Testis (tissue), 2 donors: ENCODE measurements at regions not wholly inside any gene's neighbourhood (a gene's known extent, or its start where the extent isn't known, plus 50 kb on each side); places are given as distances from the start of the nearest gene placed in this dataset.

Experiments used
- DNase-seq: peaks from one replicate; pipeline ENCODE4 v3.0.0-alpha.2; 2019
- H3K27ac ChIP-seq, 2 donors: fragments of 200-600 bp; sonication (generic); one replicate each; pipeline ENCODE4 v1.5.1; 2019
- H3K27me3 ChIP-seq: fragments of 200-600 bp; sonication (generic); one replicate; pipeline ENCODE4 v1.5.1; 2019
- H3K36me3 ChIP-seq: fragments of 200-600 bp; sonication (generic); one replicate; pipeline ENCODE4 v1.5.1; 2017; ENCODE audit warnings: low read depth; ENCODE audit errors: missing control alignments
- H3K4me1 ChIP-seq: fragments of 200-600 bp; sonication (generic); one replicate; pipeline ENCODE4 v1.5.1; 2019
- H3K4me3 ChIP-seq, 2 donors: fragments of 200-600 bp; sonication (generic); one replicate each; pipeline ENCODE4 v1.5.1; 2017 to 2019
- H3K9me3 ChIP-seq: fragments of 200-600 bp; sonication (generic); one replicate; pipeline ENCODE4 v1.5.1; 2017
- CTCF ChIP-seq, 3 experiments: fragments of 450-650 bp in 2 of 3; fragments of 200-600 bp in 1 of 3; sonication (generic) in 1 of 3; IDR thresholded peaks; one replicate each; pipeline ENCODE4 v1.5.1; 2016 to 2019; ENCODE audit warnings: antibody characterized with exemption in 3 of 3, mild to moderate bottlenecking in 2 of 3, moderate library complexity in 1 of 3
- POLR2A ChIP-seq: fragments of 450-650 bp; IDR thresholded peaks from one replicate; pipeline ENCODE4 v1.6.1; 2017; ENCODE audit warnings: antibody characterized with exemption, mild to moderate bottlenecking, moderate library complexity
- WGBS, 2 donors: methylation state at CpG; one replicate each; pipeline ENCODE4 v1.1.5; 2018; 5-methylcytosine and 5-hydroxymethylcytosine counted together
- intact Hi-C: fragments of 100-400 bp; cut with DNase I; formaldehyde crosslinking; loops from one replicate; pipeline ENCODE4 v1.15.1; 2023; ENCODE audit warnings: low total_unique reads

- 72 to 75% methylated on average over 4 of the region's 4 CpGs for WGBS, 2 donors
- H3K4me3 ChIP-seq, result no peak overlapping the region
Observed at GRCh38 chr14:49494836-49495235, 91.3 kb downstream of the RPS29 start.

GRCh38 chr14:49493557-49493956 is 92.6 kb downstream of the RPS29 start:
- intact Hi-C loops, result no loop called here
- DNase-seq, result no peak
- H3K4me1 ChIP-seq, result no peaks in the 10 kb centered on the region
- H3K9me3 ChIP-seq, result no peaks in the 10 kb centered on the region
- H3K27ac ChIP-seq, result no peak overlapping the region
- no peaks in the 10 kb centered on the region for H3K36me3 ChIP-seq
- TF ChIP-seq POLR2A (no peak), CTCF (IDR thresholded peaks at IDR 0.05) (no peak)
- no peaks in the 10 kb centered on the region for H3K27me3 ChIP-seq
- WGBS, 2 donors, result 57 to 64% methylated on average over 3 of the region's 3 CpGs
- no peak overlapping the region for H3K4me3 ChIP-seq

More at GRCh38 chr14:49494836-49495235, 91.3 kb downstream of the RPS29 start:
- TF ChIP-seq CTCF (IDR thresholded peaks at IDR 0.05) (no peak), POLR2A (no peak)
- H3K9me3 ChIP-seq, result no peaks in the 10 kb centered on the region
- no peak overlapping the region for H3K27ac ChIP-seq
- DNase-seq, result no peak
- H3K36me3 ChIP-seq, result no peaks in the 10 kb centered on the region
- no peaks in the 10 kb centered on the region for H3K27me3 ChIP-seq
- no peaks in the 10 kb centered on the region for H3K4me1 ChIP-seq
- intact Hi-C loops, result no loop called here

- TF ChIP-seq POLR2A, result no peak
- TF ChIP-seq CTCF (IDR thresholded peaks at IDR 0.05), result no peak
- Histone ChIP-seq H3K27me3 (no peaks in the 10 kb centered on the region), H3K9me3 (no peaks in the 10 kb centered on the region), H3K4me1 (no peaks in the 10 kb centered on the region), H3K36me3 (no peaks in the 10 kb centered on the region), H3K27ac (no peak overlapping the region), H3K4me3 (no peak overlapping the region)
- intact Hi-C loops, result no loop called here
- WGBS, 2 donors, result 60 to 65% methylated on average over 3 of the region's 3 CpGs
- DNase-seq, result no peak
Observed at GRCh38 chr14:49492151-49492550, 94.0 kb downstream of the RPS29 start.

GRCh38 chr14:49489341-49489740 is 96.8 kb downstream of the RPS29 start:
- TF ChIP-seq CTCF (IDR thresholded peaks at IDR 0.05) (no peak), POLR2A (no peak)
- Histone ChIP-seq H3K36me3 (no peaks in the 10 kb centered on the region), H3K27ac (no peak overlapping the region), H3K4me1 (no peaks in the 10 kb centered on the region), H3K27me3 (no peaks in the 10 kb centered on the region), H3K9me3 (no peaks in the 10 kb centered on the region), H3K4me3 (no peak overlapping the region)
- intact Hi-C loops, result no loop called here
- no peak for DNase-seq

- no peaks in the 10 kb centered on the region for H3K4me1 ChIP-seq
- no peak for DNase-seq
- H3K27me3 ChIP-seq, result no peaks in the 10 kb centered on the region
- TF ChIP-seq CTCF (IDR thresholded peaks at IDR 0.05), result no peak
- no peak for TF ChIP-seq POLR2A
- H3K4me3 ChIP-seq, result no peak overlapping the region
- no peak overlapping the region for H3K27ac ChIP-seq
- no peaks in the 10 kb centered on the region for H3K9me3 ChIP-seq
- no peaks in the 10 kb centered on the region for H3K36me3 ChIP-seq
- intact Hi-C loops, result no loop called here
Observed at GRCh38 chr14:49487238-49487637, 98.9 kb downstream of the RPS29 start.
